ENCODE measurements at regions not wholly inside any gene's neighbourhood (a gene's known extent, or its start where the extent isn't known, plus 50 kb on each side); places are given as distances from the start of the nearest gene placed in this dataset.
A peak's percentile ranks its signal among the peaks of the same experiment; 100 is the strongest.
"Not testable (repeated sequence)": the region's sequence is repeated elsewhere in the genome, so short reads cannot be mapped to it uniquely, and the experiment has no call there.

DNA sequence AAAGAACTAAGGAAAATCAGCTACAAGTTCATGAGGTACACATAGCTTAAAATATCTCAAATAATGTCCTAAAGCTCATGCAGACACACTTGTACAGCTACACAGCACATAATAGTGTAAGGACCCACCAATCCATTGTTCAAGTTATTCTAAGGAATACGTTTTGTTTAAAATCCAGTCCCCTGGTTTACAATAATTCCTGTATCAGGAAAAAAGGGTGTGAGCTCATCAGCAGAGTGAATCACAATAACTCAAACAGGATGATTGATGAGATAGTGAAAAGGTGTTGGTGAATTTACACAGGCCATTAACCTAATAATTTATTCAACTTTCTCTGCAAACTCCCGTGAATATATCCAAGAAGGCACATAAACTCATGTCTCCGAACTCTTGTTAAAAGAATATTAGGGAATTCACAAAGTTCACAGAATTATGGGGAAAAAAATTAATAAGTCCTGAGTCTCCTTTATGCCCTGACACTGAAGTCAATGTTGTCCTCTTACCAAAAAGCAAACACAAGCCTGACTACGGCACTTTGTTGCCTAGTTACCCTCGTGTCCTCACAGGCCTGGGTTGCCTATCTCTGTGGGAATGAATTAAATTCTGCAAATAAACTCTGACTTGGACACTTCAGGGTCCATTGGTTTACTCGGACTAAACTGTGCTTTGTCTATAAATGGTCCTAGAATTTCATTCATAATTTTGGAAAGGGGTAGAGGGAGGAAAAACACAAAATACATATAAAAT lies 142.8 kb upstream of the PDE4D start:
- peak; percentile 1 for DNase-seq

DNA sequence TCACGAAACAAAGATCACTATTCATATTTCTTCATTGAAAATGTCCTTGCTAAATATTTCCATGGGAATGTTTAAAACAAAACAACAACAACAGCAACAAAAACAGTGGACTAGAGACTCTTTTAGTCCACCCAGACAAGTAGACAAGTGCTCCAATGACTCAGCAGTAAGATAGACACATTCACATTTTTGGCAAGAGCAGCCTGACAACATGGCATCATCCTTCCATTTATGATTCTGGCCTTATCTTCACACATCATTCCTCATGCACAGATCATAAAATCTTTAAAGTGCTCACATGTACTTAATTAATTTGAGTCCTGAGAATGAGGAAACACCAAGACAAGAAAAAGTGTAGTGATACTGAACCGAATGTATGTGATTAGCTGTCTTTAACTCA lies 132.6 kb upstream of the PDE4D start:
- no peak for DNase-seq

DNA sequence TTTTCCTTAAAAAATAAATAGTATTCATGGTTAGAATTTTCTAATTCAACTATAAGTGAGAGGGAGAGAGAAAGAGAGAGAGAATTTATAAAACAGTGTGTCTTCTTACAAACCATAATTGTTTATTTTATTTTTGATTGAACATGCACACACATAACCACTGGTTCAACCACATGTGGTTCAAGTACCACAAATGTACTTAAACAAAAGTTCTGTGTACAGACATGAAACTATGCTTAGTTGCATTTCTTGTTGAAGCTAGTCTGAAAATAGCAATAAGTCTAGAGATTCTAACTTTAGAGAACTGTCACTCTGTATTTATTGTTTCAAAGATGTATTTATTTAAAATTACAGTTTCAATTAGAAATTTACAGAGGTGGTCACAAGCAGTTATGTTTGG lies 130.6 kb upstream of the PDE4D start:
- no peak for DNase-seq

DNA sequence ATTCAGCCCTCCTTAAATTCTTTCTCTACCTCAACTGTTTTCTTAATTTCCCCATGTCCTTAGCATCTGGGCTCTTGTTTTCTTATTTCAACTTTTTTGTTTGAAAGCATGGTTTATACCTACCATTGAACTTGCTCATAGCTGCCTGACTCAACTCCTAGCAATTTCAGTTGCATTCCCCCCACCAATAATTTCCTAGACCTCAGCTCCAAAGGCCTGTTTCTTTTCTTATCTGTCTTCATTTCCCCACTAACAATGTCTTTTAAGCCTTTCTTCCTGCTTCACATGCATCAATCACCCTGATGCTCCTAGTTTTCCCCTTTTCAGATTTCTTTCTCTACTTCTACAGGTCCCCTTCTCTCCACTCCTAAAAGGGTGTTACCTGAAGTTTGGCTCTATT lies 129.7 kb upstream of the PDE4D start:
- DNase-seq, result no peak

DNA sequence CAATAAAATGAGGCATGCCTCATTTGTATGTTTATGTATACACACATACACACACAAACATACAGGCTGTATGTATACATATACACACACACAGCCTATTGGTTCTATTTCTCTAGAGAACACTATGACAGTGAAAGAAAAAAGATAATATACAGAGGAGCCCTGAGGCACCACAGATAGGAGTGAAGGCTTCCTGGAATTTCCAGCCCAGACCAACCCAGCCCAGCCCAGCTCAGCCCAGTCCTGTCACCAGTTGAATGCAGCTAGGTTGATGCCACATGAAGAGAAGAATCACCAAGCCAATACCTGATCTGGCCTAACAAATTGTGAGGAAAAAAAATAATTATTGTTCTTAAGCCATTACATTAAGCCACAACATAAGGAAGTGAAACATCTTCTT lies 126.9 kb upstream of the PDE4D start:
- no peak for DNase-seq

DNA sequence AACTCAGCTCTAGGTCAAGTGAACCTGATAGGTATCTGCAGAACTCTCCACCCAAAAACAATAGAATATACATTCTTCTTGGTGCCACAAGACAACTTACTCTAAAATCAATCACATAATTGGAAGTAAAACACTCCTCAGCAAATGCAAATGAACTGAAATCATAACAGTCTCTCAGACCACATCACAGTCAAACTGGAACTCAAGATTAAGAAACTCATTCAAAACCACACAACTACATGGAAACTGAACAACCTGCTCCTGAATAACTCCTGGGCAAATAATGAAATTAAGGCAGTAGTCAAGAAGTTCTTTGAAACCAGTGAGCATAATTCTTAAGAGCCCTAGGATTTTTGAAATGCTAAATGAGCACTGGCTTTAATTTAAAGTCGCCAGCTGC lies 125.4 kb upstream of the PDE4D start:
- DNase-seq, result not testable (repeated sequence)

DNA sequence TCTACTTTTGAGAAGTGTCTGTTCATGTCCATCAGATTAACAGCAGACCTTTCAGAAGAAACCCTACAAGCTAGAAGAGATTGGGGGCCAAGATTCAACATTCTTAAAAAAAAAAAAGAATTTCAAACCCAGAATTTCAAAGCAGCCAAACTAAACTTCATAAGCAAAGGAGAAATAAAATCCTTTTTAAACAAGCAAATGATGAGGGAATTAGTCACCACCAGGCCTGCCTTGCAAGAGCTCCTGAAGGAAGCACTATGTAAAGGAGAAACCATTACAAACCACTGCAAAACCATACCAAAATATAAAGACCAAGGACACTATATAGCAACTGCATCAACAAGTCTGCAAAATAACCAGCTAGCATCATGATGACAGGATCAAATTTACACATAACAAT lies 124.6 kb upstream of the PDE4D start:
- DNase-seq, result no peak

DNA sequence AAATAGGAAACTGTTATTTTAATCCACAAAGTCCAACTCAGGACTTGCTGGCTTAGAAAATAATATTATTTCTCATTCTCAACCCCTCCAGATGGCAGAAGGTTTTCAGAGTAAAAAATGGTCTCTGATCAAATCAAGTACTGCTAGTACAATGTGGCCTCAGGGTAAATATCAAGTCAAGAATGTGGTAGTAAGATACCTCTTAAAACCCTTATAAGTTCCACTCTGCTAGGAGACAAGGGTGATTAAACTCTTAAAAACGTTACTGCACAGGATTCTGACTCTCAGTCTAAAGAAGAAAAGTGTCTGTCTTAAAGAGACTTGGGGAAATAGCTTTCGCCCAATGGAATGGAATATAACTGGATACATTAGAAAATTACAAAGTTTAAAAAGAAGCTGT lies 120.8 kb upstream of the PDE4D start:
- no peak for DNase-seq

DNA sequence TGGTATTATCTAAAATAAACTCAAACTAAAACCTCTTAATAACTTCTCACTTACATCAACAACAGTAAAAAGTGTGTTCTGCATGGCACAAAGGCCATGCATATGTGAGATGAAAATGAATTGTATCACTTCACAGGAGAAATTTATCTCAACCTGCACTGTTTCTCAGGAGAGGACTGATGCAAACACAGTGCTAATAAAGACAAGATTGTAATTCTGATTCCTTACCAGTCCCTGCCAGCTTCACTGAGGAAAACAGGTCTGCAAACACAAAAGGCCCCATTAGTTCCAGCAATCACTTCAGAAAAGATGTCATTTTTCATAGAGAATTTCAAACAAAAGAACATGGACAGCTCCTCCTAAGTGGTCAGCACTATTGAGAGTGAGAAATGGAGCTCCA lies 117.3 kb upstream of the PDE4D start:
- DNase-seq, result no peak

DNA sequence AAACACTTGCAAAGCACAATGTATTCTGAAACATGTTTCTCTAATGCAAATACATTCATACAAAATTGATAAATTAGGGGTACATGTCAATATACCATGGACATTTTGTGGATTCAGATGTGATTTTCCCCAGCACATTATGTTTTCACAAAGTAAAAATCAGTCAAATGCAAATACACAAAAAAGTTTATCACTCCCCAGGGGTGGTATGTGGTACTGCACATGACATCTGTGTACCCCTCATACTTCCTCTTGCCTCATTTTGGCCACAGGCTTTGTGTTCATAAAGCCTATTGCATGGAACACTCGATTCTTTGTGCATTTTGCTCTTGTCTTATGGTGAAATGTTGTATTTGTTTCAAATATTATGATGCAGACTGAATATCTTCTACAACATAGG lies 116.8 kb upstream of the PDE4D start:
- DNase-seq, result no peak

DNA sequence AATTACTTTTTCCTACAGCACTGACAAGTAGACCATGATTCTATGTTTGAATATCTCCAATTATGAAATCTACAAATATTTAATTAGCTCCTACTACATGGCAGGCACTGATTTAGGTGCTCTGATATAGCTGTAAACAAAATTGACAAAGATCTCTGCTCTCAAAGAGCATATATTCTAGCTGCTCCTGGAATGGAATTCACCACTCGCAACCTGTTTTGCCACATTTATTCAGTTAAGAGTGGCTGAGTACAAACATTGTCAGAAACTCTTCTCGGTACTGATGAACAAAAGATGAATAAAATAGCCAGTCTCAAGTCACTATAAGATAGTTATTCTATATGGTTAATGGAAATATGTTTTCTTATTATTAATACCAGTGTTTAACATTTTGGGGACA lies 114.2 kb upstream of the PDE4D start:
- no peak for DNase-seq

DNA sequence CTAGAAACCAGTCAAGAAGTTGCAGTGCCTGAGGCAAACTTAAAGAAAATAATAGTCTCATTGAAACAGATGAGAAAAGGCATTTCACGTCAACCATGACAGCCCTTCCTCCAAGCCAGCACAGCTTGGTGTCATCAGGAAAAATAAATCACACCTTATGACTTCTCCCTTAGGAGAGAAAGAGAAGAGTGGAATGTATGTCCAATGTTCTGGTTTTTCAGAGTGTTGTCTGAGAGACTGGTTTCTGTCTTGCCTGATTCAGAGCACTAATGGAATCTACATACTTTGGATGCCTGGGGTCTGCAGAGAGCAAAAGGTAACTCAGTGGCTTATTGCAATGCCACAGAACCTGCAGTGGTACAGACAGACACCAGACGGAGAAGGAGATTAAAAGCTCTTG lies 105.5 kb upstream of the PDE4D start:
- no peak for DNase-seq

DNA sequence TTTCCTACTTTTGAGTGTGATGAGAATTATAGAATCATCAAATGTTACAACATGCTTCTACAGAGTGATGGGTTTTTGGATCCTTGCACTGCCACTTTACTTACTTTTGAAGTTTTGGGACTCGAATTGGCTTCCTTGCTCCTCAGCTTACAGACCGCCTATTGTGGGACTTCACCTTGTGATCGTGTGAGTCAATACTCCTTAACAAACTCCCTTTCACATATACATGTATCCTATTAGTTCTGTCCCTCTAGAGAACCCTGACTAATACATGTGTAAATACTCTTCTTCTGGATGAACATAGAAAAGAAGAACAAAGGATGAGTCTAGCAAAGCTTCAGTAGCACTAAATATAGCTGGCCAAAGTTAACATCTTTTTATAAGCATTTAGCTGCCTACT lies 98.7 kb upstream of the PDE4D start:
- DNase-seq, result no peak

DNA sequence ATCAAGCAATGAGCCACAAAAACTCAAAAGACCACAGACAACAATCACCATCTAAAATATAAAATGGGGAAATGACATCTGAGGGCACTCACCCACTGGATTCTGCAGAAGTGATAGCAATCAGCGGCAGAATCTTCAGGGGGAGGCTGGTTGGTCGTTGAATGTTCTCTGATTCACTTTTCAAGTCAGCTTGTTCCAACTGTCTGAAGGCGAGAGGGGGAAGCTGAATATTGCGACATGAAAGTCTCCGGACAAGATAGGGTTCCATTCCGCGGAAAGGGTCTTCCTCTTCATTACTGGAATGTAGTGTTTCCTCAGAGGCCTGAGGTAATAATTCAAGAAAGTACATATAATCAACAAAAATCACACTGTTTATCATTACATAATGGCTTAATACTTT lies 94.9 kb upstream of the PDE4D start:
- DNase-seq, result no peak

DNA sequence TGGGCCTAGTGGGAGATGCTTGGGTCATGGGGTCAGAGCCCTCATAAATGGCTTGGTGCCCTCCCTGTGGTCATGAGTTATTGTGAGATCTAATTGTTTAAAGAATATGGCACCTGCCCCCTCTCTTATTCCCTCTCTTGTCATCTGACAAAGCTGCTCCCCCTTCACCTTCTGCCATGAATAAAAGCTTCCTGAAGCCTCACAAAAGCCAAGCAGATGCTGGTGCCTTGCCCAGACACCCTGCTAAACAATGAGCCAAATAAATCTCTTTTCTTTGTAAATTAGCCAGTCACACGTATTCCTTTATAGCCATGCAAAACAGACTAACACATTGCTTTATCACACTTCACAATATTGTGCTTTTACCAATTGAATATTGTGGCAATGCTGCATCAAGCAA lies 82.8 kb upstream of the PDE4D start:
- DNase-seq, result no peak

DNA sequence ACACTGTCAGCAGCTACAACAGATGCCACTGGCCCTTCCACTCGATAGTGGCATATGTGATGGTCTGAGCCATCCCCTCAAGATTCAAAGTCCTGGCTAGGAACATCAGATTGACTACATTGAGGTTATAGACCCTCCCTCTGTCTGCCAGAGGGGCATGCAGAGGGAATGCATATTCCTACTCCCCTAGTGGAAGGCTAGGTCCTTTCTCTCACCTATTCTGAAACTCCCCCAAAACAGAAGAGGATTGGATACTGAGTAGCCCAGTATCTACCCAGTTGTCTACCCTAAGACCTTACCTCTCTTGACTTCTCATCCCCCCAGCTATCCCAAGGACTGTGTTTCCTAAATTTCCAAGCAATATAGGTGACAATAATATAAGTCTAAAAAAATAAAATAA lies 78.5 kb upstream of the PDE4D start:
- DNase-seq, result no peak

DNA sequence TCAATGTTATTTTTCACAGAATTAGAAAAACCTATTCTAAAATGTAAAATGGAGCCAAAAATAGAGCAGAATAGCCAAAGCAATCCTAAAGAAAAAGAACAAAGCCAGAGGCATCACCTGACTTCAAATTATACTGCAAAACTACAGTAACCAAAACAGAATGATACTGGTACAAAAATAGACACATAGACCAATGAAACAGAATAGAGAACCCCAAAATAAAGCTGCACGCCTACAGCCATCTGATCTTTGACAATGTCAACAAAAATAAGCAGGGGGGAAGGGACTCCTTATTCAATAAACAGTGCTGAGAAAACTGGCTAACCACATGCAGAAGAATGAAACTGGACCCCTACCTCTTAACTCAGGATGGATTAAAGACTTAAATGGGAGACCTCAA lies 65.8 kb upstream of the PDE4D start:
- DNase-seq, result no peak

DNA sequence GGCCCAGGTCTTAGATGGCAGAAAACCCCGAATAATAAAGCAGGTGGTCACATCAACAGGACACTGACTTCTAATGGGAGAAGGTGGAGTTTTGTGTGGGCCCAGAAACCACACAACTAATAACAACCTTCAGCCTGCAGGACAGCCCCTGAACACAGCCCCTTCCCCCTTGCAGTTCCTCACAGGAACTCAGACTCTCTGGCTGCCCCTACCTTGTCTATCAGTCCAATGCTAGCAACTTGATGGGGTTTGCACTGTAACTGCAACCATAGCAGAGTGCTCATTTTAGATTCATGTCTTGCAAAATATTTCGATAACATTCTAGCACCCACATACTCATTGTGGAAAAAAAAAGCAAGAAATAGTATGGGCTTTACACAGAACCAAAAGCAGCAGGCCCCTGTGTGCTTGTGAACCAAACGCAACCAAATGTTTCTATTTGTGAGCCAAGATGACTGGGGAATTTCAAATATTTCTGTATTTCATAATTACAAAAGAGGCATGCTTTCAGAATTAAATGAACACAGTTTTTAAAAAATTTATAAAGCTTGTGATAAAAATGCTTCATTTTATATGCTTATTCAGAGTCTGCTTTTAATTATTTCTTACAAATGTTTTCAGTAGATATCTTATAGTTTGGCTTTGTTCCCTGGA lies 62.7 kb upstream of the PDE4D start:
- DNase-seq, result no peak

DNA sequence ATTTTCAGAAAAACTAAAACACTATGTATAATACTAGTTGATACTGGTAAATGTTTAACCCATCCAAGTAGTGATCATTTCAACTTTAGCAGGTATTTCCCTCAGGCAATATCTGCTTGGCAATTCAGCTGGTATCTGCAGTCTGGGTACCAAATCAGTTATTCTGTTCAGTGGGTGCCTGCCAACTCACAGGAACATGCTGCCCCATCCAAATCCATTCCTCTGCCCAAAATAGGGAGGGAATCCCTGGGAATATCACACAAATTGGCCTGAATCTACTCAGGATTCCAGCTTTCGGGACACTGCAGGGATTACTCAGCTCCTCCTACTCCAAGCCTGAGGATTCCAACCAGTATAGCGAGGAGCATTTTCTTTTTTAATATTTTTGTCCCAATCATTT lies 61.7 kb upstream of the PDE4D start:
- no peak for DNase-seq

DNA sequence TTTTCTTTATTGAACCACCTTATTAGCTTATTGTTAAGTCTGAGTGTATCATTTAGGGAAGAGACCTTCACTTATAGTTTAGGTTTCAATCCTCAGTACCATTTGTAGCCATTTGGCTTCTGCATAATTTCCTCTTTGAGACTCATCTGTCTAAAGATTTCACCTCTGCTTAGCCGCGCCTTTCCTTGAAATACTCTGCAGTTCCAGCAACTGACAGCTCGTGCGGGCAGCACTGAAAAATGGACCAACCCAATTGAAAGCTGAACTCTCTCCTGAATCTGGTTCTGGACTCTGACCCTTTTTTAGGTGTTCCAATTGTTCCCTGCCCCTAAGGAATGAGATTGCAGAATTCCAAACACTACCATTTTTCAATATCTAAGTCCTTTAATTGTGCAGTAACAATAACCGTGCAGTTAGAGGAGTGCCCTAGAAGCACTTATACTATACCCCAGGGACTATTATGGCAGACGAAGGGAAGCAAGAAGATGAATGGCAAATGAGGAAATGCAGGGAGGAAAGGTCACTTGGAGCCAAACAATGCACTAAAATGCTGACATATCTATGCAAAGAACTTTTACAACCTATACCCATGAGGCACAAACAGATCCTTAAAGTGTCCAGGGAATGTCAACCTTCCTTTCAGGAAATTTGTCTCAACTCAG lies 50.1 kb upstream of the PDE4D start:
- DNase-seq, result no peak

Measured in NCI-H146 (cell line).